ENCODE measurements at regions not wholly inside any gene's neighbourhood (a gene's known extent, or its start where the extent isn't known, plus 50 kb on each side); places are given as distances from the start of the nearest gene placed in this dataset.

GRCh38 chrX:18045436-18045835 is 175.2 kb downstream of the BEND2 start:
- TF ChIP-seq CTCF (IDR thresholded peaks at IDR 0.05) (no peak), POLR2A (IDR thresholded peaks at IDR 0.05) (no peak)
